Activated T-helper 1 cell treated with anti-CD3 and anti-CD28 coated beads, Interleukin-2, amount 50 U/mL, for 16 hours (primary cell): ENCODE measurements at regions not wholly inside any gene's neighbourhood (a gene's known extent, or its start where the extent isn't known, plus 50 kb on each side); places are given as distances from the start of the nearest gene placed in this dataset.

Source experiments
- DNase-seq, 2 donors: peaks; one replicate each; pipeline ENCODE4 v3.0.0-alpha.2; 2020; ENCODE audit warnings: low read depth in 1 of 2, low spot score in 1 of 2

GRCh38 chr3:104530934-104531333 is 835.8 kb upstream of the ALCAM start:
- no peak for DNase-seq

GRCh38 chr3:104536715-104537114 is 830.0 kb upstream of the ALCAM start:
- DNase-seq: no peak

GRCh38 chr3:104537323-104537722 is 829.4 kb upstream of the ALCAM start:
- no peak for DNase-seq

- no peak for DNase-seq
Observed at GRCh38 chr3:104546301-104546700, 820.4 kb upstream of the ALCAM start.

- DNase-seq: no peak
Observed at GRCh38 chr3:104547031-104547430, 819.7 kb upstream of the ALCAM start.

GRCh38 chr3:104548401-104548800 is 818.3 kb upstream of the ALCAM start:
- no peak for DNase-seq

GRCh38 chr3:104549099-104549714 is 817.5 kb upstream of the ALCAM start:
- no peak for DNase-seq

GRCh38 chr3:104553121-104553520 is 813.6 kb upstream of the ALCAM start:
- DNase-seq: no peak

- no peak for DNase-seq
Observed at GRCh38 chr3:104554425-104554824, 812.3 kb upstream of the ALCAM start.

- no peak for DNase-seq
Observed at GRCh38 chr3:104555728-104556127, 811.0 kb upstream of the ALCAM start.

GRCh38 chr3:104556372-104557078 is 810.2 kb upstream of the ALCAM start:
- DNase-seq: no peak

GRCh38 chr3:104561324-104561723 is 805.4 kb upstream of the ALCAM start:
- DNase-seq: no peak

GRCh38 chr3:104564045-104564643 is 802.6 kb upstream of the ALCAM start:
- peak; percentile 14 to 32 for DNase-seq

- DNase-seq: no peak
Observed at GRCh38 chr3:104566054-104566453, 800.7 kb upstream of the ALCAM start.

GRCh38 chr3:104575634-104576033 is 791.1 kb upstream of the ALCAM start:
- DNase-seq: no peak

- no peak for DNase-seq
Observed at GRCh38 chr3:104578558-104578957, 788.2 kb upstream of the ALCAM start.

GRCh38 chr3:104582092-104582491 is 784.6 kb upstream of the ALCAM start:
- DNase-seq: no peak

GRCh38 chr3:104584682-104585081 is 782.0 kb upstream of the ALCAM start:
- no peak for DNase-seq

GRCh38 chr3:104586344-104586743 is 780.4 kb upstream of the ALCAM start:
- DNase-seq: no peak

GRCh38 chr3:104588442-104588841 is 778.3 kb upstream of the ALCAM start:
- DNase-seq: no peak

- no peak for DNase-seq
Observed at GRCh38 chr3:104591776-104592175, 774.9 kb upstream of the ALCAM start.

- DNase-seq: no peak
Observed at GRCh38 chr3:104594491-104594890, 772.2 kb upstream of the ALCAM start.

GRCh38 chr3:104596054-104596453 is 770.7 kb upstream of the ALCAM start:
- no peak for DNase-seq
